GM12878 (cell line): ENCODE measurements at regions not wholly inside any gene's neighbourhood (a gene's known extent, or its start where the extent isn't known, plus 50 kb on each side); places are given as distances from the start of the nearest gene placed in this dataset.
"Not testable (repeated sequence)": the region's sequence is repeated elsewhere in the genome, so short reads cannot be mapped to it uniquely, and the experiment has no call there.

Experiments
- ATAC-seq: fragments of 200-7000 bp; cut with Tn5 transposase; 3 replicates; pipeline ENCODE4 v1.9.1; 2020; ENCODE audit warnings: mild to moderate bottlenecking, moderate library complexity
- BruUV-seq: library from RNA; stranded (reverse); fragments of 400-500 nt; replicated peaks from 2 replicates; lab custom pipeline; 2021; lab: Mats Ljungman, UMichigan
- CTCF ChIA-PET: fragments of 300-600 bp; sonication (Branson Sonifier 250); formaldehyde crosslinking; extraction: SDS; loops from one replicate; lab custom pipeline; 2021; ENCODE audit warnings: inconsistent platforms; lab: Yijun Ruan, JAX
- POLR2A ChIA-PET: fragments of 350-600 bp; formaldehyde crosslinking; extraction: SDS; loops from one replicate; lab custom pipeline; 2021; ENCODE audit warnings: inconsistent platforms; lab: Charles Lee
- RAD21 ChIA-PET: fragments of 300-600 bp; sonication (Branson Sonifier 250); formaldehyde crosslinking; loops from one replicate; lab custom pipeline; 2023; ENCODE audit warnings: antibody characterized with exemption; ENCODE audit not compliant: unreplicated experiment; lab: Charles Lee
- SMC1A ChIA-PET: fragments of 300-600 bp; sonication (Branson Sonifier 250); formaldehyde crosslinking; loops from one replicate; lab custom pipeline; 2023; ENCODE audit not compliant: unreplicated experiment, uncharacterized antibody; lab: Charles Lee
- DNase-seq: peaks from one replicate; pipeline ENCODE4 v3.0.0-alpha.2; 2011; ENCODE audit warnings: low read depth, low spot score
- FAIRE-seq: peaks from 3 replicates; lab custom pipeline; 2011; peaks lifted over from hg19 to GRCh38; lab: Jason Lieb, UNC
- H2AFZ ChIP-seq: 2 replicates; pipeline ENCODE4 v1.6.0; 2011; ENCODE audit warnings: low read depth, low read length, control low read depth; ENCODE audit not compliant: control insufficient read depth
- H3K27ac ChIP-seq: 2 replicates; pipeline ENCODE4 v1.5.1; 2011; ENCODE audit warnings: control low read depth; ENCODE audit not compliant: control insufficient read depth, insufficient read depth
- H3K27me3 ChIP-seq, 2 experiments: replicated peaks in 1 of 2; 2 replicates each; pipeline versions ENCODE4 v1.6.0 to v1.6.1; 2011; ENCODE audit warnings: low read length in 1 of 2; ENCODE audit not compliant: control insufficient read depth in 2 of 2, insufficient read depth in 2 of 2
- H3K36me3 ChIP-seq, 2 experiments: 2 replicates each; pipeline ENCODE4 v1.5.1; 2011; ENCODE audit warnings: low read length in 1 of 2; ENCODE audit not compliant: control insufficient read depth in 2 of 2, insufficient read depth in 2 of 2
- H3K4me1 ChIP-seq: 2 replicates; pipeline ENCODE4 v1.6.1; 2011; ENCODE audit warnings: mild to moderate bottlenecking, low read length, moderate library complexity, mixed read lengths; ENCODE audit not compliant: control insufficient read depth, insufficient read depth
- H3K4me2 ChIP-seq: 2 replicates; pipeline ENCODE4 v1.6.0; 2011; ENCODE audit warnings: control low read depth; ENCODE audit not compliant: control insufficient read depth, insufficient read depth
- H3K4me3 ChIP-seq: fragments of 200-600 bp; sonication (generic); 2 replicates; pipeline ENCODE4 v1.5.1; 2016
- H3K79me2 ChIP-seq: 2 replicates; pipeline ENCODE4 v1.6.0; 2011; ENCODE audit warnings: low read length; ENCODE audit not compliant: control insufficient read depth, insufficient read depth
- H3K9ac ChIP-seq: 2 replicates; pipeline ENCODE4 v1.8.0; 2011; ENCODE audit warnings: low read length, control low read depth, mixed read lengths; ENCODE audit not compliant: control insufficient read depth, insufficient read depth
- H3K9me3 ChIP-seq: replicated peaks from 3 replicates; pipeline ENCODE4 v1.5.1; 2011; ENCODE audit warnings: mild to moderate bottlenecking, low read length; ENCODE audit not compliant: control insufficient read depth, insufficient read depth
- H4K20me1 ChIP-seq: 2 replicates; pipeline ENCODE4 v1.6.0; 2011; ENCODE audit not compliant: control insufficient read depth, insufficient read depth
- ASH2L ChIP-seq: fragments of 300-600, 200-600 bp; sonication (generic); IDR thresholded peaks from 2 replicates; pipeline ENCODE4 v1.6.1; 2017; ENCODE audit warnings: low read depth, mild to moderate bottlenecking, borderline replicate concordance
- E2F4 ChIP-seq: IDR thresholded peaks from 2 replicates; pipeline ENCODE4 v1.6.1; 2012; ENCODE audit warnings: low read depth, low read length, improper control_type of control experiment
- HDAC2 ChIP-seq: fragments of 200-600 bp; sonication (generic); IDR thresholded peaks from 2 replicates; pipeline ENCODE4 v1.6.1; 2017
- KAT2A ChIP-seq: conservative IDR thresholded peaks from 2 replicates; pipeline ENCODE4 v1.6.1; 2011; ENCODE audit warnings: low read depth, low read length; ENCODE audit not compliant: control insufficient read depth
- LARP7 ChIP-seq: fragments of 450-650 bp; IDR thresholded peaks from 2 replicates; pipeline ENCODE4 v1.6.1; 2017; ENCODE audit warnings: mild to moderate bottlenecking
- NFXL1 ChIP-seq: fragments of 450-650 bp; IDR thresholded peaks from 2 replicates; pipeline ENCODE4 v1.6.1; 2017; ENCODE audit warnings: antibody characterized with exemption, mild to moderate bottlenecking, borderline replicate concordance
- PML ChIP-seq: IDR thresholded peaks from 2 replicates; pipeline ENCODE4 v1.6.1; 2012; ENCODE audit warnings: low read length, inconsistent platforms
- RAD51 ChIP-seq: fragments of 450-650 bp; IDR thresholded peaks from 2 replicates; pipeline ENCODE4 v1.6.1; 2016; ENCODE audit warnings: moderate library complexity, mild to moderate bottlenecking, inconsistent platforms
- SP1 ChIP-seq: IDR thresholded peaks from one replicate; pipeline ENCODE4 v1.6.1; 2011; ENCODE audit warnings: low read depth, low read length
- TBL1XR1 ChIP-seq: IDR thresholded peaks from 2 replicates; pipeline ENCODE4 v1.6.1; 2012; ENCODE audit warnings: low read depth, low read length, improper control_type of control experiment
- ZNF207 ChIP-seq: fragments of 450-650 bp; IDR thresholded peaks from 2 replicates; pipeline ENCODE4 v1.6.1; 2014; ENCODE audit warnings: antibody characterized with exemption, mild to moderate bottlenecking, borderline replicate concordance
- ZNF274 ChIP-seq: IDR thresholded peaks from one replicate; pipeline ENCODE4 v1.8.0; 2011; ENCODE audit not compliant: insufficient read length, insufficient read depth
- ZNF622 ChIP-seq: fragments of 450-650 bp; IDR thresholded peaks from 2 replicates; pipeline ENCODE4 v1.6.1; 2017; ENCODE audit warnings: mild to moderate bottlenecking, inconsistent platforms
- WGBS: methylation state at CpG from one replicate; pipeline ENCODE4 v1.1.6; 2016; ENCODE audit warnings: low lambda C conversion rate; ENCODE audit not compliant: insufficient replicate concordance, insufficient coverage; ENCODE audit errors: missing lambda C conversion rate; 5-methylcytosine and 5-hydroxymethylcytosine counted together
- in situ Hi-C: fragments of 300-500 bp; cut with MboI; formaldehyde crosslinking; loops from 9 replicates; pipeline ENCODE4 v1.14.3; 2018; ENCODE audit warnings: mixed read lengths
- intact Hi-C: fragments of 100-400 bp; cut with micrococcal nuclease; formaldehyde crosslinking; loops from one replicate; pipeline ENCODE4 v1.14.2; 2022; ENCODE audit not compliant: unreplicated experiment
- TF ChIP-seq, protein P1 (sequence below): fragments of 450-650 bp; IDR thresholded peaks from 2 replicates; pipeline ENCODE4 v1.6.1; 2016; ENCODE audit warnings: mild to moderate bottlenecking

- Histone ChIP-seq H3K27me3 (no peaks in the 10 kb centered on the region), H3K27ac (no peak overlapping the region), H3K9ac (no peak overlapping the region), H3K9me3 (no peaks in the 10 kb centered on the region), H2AFZ (no peak overlapping the region), H3K79me2 (no peaks in the 10 kb centered on the region), H3K36me3 (no peaks in the 10 kb centered on the region), H3K4me3 (no peak overlapping the region), H4K20me1 (no peaks in the 10 kb centered on the region), H3K4me2 (no peak overlapping the region), H3K4me1 (no peaks in the 10 kb centered on the region)
- RAD21 ChIA-PET = no interaction called here
- FAIRE-seq = no peak
- CTCF ChIA-PET = no interaction called here
- no peak for ATAC-seq
- BruUV-seq = no TSS peak
- no peak for TF ChIP-seq ZNF207
- no peak for TF ChIP-seq HDAC2
- TF ChIP-seq ASH2L = no peak
- no peak for TF ChIP-seq TBL1XR1
- TF ChIP-seq, protein P1, sequence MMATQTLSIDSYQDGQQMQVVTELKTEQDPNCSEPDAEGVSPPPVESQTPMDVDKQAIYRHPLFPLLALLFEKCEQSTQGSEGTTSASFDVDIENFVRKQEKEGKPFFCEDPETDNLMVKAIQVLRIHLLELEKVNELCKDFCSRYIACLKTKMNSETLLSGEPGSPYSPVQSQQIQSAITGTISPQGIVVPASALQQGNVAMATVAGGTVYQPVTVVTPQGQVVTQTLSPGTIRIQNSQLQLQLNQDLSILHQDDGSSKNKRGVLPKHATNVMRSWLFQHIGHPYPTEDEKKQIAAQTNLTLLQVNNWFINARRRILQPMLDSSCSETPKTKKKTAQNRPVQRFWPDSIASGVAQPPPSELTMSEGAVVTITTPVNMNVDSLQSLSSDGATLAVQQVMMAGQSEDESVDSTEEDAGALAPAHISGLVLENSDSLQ = no peak
- no peak for TF ChIP-seq ZNF622
- TF ChIP-seq SP1 = no peak
- no peak for TF ChIP-seq LARP7
- no peak for TF ChIP-seq RAD51
- TF ChIP-seq PML = no peak
- no peak for TF ChIP-seq NFXL1
- TF ChIP-seq ZNF274 = no peak
- no peak for TF ChIP-seq KAT2A
- no peak for TF ChIP-seq E2F4
- in situ Hi-C loops (no loop called here), intact Hi-C loops (no loop called here)
- SMC1A ChIA-PET = no interaction called here
- POLR2A ChIA-PET = no interaction called here
- WGBS = 67% methylated on average over 3 of the region's 3 CpGs
- DNase-seq = no peak
Measured at GRCh38 chrX:95539041-95539440, 1145.6 kb upstream of the DIAPH2 start.

- H3K27ac ChIP-seq, H3K4me1 ChIP-seq, ATAC-seq, H2AFZ ChIP-seq, POLR2A ChIA-PET, intact Hi-C loops, H3K36me3 ChIP-seq, BruUV-seq, H3K79me2 ChIP-seq, H3K9me3 ChIP-seq, RAD21 ChIA-PET, H3K4me3 ChIP-seq, H3K9ac ChIP-seq, H3K27me3 ChIP-seq, H4K20me1 ChIP-seq, in situ Hi-C loops, DNase-seq, CTCF ChIA-PET, H3K4me2 ChIP-seq, SMC1A ChIA-PET, FAIRE-seq: not testable (repeated sequence)
- 66% methylated on average over 18 of the region's 18 CpGs for WGBS
Measured at GRCh38 chrX:95549552-95549951, 1135.1 kb upstream of the DIAPH2 start.
